Muscle layer of colon (tissue), 2 donors: ENCODE measurements at regions not wholly inside any gene's neighbourhood (a gene's known extent, or its start where the extent isn't known, plus 50 kb on each side); places are given as distances from the start of the nearest gene placed in this dataset.

Experiments
- H3K27ac ChIP-seq: one replicate; pipeline ENCODE4 v1.7.0; 2013; ENCODE audit warnings: low read depth, mild to moderate bottlenecking, low read length, moderate library complexity
- H3K27me3 ChIP-seq, 2 donors: one replicate each; pipeline ENCODE4 v1.7.0; 2013; ENCODE audit warnings: low read length in 2 of 2, mild to moderate bottlenecking in 2 of 2; ENCODE audit not compliant: insufficient read depth in 2 of 2, control insufficient read depth in 1 of 2
- H3K36me3 ChIP-seq: one replicate; pipeline ENCODE4 v1.7.0; 2013; ENCODE audit warnings: mild to moderate bottlenecking, low read length; ENCODE audit not compliant: insufficient read depth
- H3K4me1 ChIP-seq: one replicate; pipeline ENCODE4 v1.7.0; 2013; ENCODE audit warnings: mild to moderate bottlenecking, low read length; ENCODE audit not compliant: insufficient read depth
- H3K4me3 ChIP-seq, 2 donors: one replicate each; pipeline ENCODE4 v1.7.0; 2013; ENCODE audit warnings: low read length in 2 of 2, low read depth in 1 of 2, mild to moderate bottlenecking in 1 of 2, moderate library complexity in 1 of 2
- H3K9ac ChIP-seq: one replicate; pipeline ENCODE4 v1.7.0; 2013; ENCODE audit warnings: low read length
- H3K9me3 ChIP-seq: one replicate; pipeline ENCODE4 v1.7.0; 2013; ENCODE audit warnings: mild to moderate bottlenecking, low read length
- donor health status: abdominal sarcoma.
- donor health status: Adenocarcinoma of cecum.

- no peak overlapping the region for H3K27ac ChIP-seq
- no peaks in the 10 kb centered on the region for H3K4me1 ChIP-seq
- no peaks in the 10 kb centered on the region for H3K27me3 ChIP-seq
- H3K9me3 ChIP-seq = no peaks in the 10 kb centered on the region
- H3K4me3 ChIP-seq = no peak overlapping the region
- H3K9ac ChIP-seq = no peak overlapping the region
- H3K36me3 ChIP-seq = no peaks in the 10 kb centered on the region
Measured at GRCh38 chr3:82927309-82928253, 1166.1 kb upstream of the GBE1 start.

- no peaks in the 10 kb centered on the region for H3K9me3 ChIP-seq
- H3K27ac ChIP-seq = no peak overlapping the region
- H3K9ac ChIP-seq = no peak overlapping the region
- H3K36me3 ChIP-seq = no peaks in the 10 kb centered on the region
- H3K27me3 ChIP-seq = no peaks in the 10 kb centered on the region
- no peaks in the 10 kb centered on the region for H3K4me1 ChIP-seq
- H3K4me3 ChIP-seq = no peak overlapping the region
Measured at GRCh38 chr3:82891028-82891427, 1129.6 kb upstream of the GBE1 start.

GRCh38 chr3:82883072-82883471, 1121.6 kb upstream of the GBE1 start:
- no peaks in the 10 kb centered on the region for H3K27me3 ChIP-seq
- H3K36me3 ChIP-seq = no peaks in the 10 kb centered on the region
- H3K4me1 ChIP-seq = no peaks in the 10 kb centered on the region
- no peak overlapping the region for H3K4me3 ChIP-seq
- no peak overlapping the region for H3K27ac ChIP-seq
- no peak overlapping the region for H3K9ac ChIP-seq
- H3K9me3 ChIP-seq = no peaks in the 10 kb centered on the region

GRCh38 chr3:82875401-82875800, 1114.0 kb upstream of the GBE1 start:
- no peak overlapping the region for H3K4me3 ChIP-seq
- no peaks in the 10 kb centered on the region for H3K4me1 ChIP-seq
- H3K9ac ChIP-seq = no peak overlapping the region
- no peaks in the 10 kb centered on the region for H3K9me3 ChIP-seq
- H3K27me3 ChIP-seq = no peaks in the 10 kb centered on the region
- H3K36me3 ChIP-seq = no peaks in the 10 kb centered on the region
- H3K27ac ChIP-seq = no peak overlapping the region

GRCh38 chr3:82839871-82840270, 1078.4 kb upstream of the GBE1 start:
- Histone ChIP-seq H3K9me3 (no peaks in the 10 kb centered on the region), H3K4me1 (no peaks in the 10 kb centered on the region), H3K27ac (no peak overlapping the region), H3K36me3 (no peaks in the 10 kb centered on the region), H3K9ac (no peak overlapping the region), H3K27me3 (no peaks in the 10 kb centered on the region), H3K4me3 (no peak overlapping the region)

- Histone ChIP-seq H3K4me1 (no peaks in the 10 kb centered on the region), H3K27me3 (no peaks in the 10 kb centered on the region), H3K9ac (no peak overlapping the region), H3K4me3 (no peak overlapping the region), H3K27ac (no peak overlapping the region), H3K9me3 (no peaks in the 10 kb centered on the region), H3K36me3 (no peaks in the 10 kb centered on the region)
Measured at GRCh38 chr3:82834098-82834497, 1072.7 kb upstream of the GBE1 start.

- no peaks in the 10 kb centered on the region for H3K4me1 ChIP-seq
- no peak overlapping the region for H3K4me3 ChIP-seq
- no peak overlapping the region for H3K9ac ChIP-seq
- H3K9me3 ChIP-seq = no peaks in the 10 kb centered on the region
- no peaks in the 10 kb centered on the region for H3K36me3 ChIP-seq
- H3K27me3 ChIP-seq = no peaks in the 10 kb centered on the region
- no peak overlapping the region for H3K27ac ChIP-seq
Measured at GRCh38 chr3:82824491-82824890, 1063.0 kb upstream of the GBE1 start.

GRCh38 chr3:82816086-82816485, 1054.6 kb upstream of the GBE1 start:
- no peaks in the 10 kb centered on the region for H3K4me1 ChIP-seq
- no peak overlapping the region for H3K4me3 ChIP-seq
- no peaks in the 10 kb centered on the region for H3K36me3 ChIP-seq
- H3K27me3 ChIP-seq = no peaks in the 10 kb centered on the region
- no peak overlapping the region for H3K9ac ChIP-seq
- no peak overlapping the region for H3K27ac ChIP-seq
- no peaks in the 10 kb centered on the region for H3K9me3 ChIP-seq

- Histone ChIP-seq H3K4me3 (no peak overlapping the region), H3K27ac (no peak overlapping the region), H3K4me1 (no peaks in the 10 kb centered on the region), H3K36me3 (no peaks in the 10 kb centered on the region), H3K27me3 (no peaks in the 10 kb centered on the region), H3K9ac (no peak overlapping the region), H3K9me3 (no peaks in the 10 kb centered on the region)
Measured at GRCh38 chr3:82815417-82816058, 1054.1 kb upstream of the GBE1 start.

- no peaks in the 10 kb centered on the region for H3K27me3 ChIP-seq
- no peaks in the 10 kb centered on the region for H3K9me3 ChIP-seq
- no peak overlapping the region for H3K9ac ChIP-seq
- H3K36me3 ChIP-seq = no peaks in the 10 kb centered on the region
- no peak overlapping the region for H3K27ac ChIP-seq
- H3K4me3 ChIP-seq = no peak overlapping the region
- H3K4me1 ChIP-seq = no peaks in the 10 kb centered on the region
Measured at GRCh38 chr3:82814660-82815059, 1053.2 kb upstream of the GBE1 start.

GRCh38 chr3:82807781-82808180, 1046.3 kb upstream of the GBE1 start:
- no peak overlapping the region for H3K9ac ChIP-seq
- no peak overlapping the region for H3K27ac ChIP-seq
- H3K36me3 ChIP-seq = no peaks in the 10 kb centered on the region
- no peak overlapping the region for H3K4me3 ChIP-seq
- H3K27me3 ChIP-seq = no peaks in the 10 kb centered on the region
- no peaks in the 10 kb centered on the region for H3K4me1 ChIP-seq
- H3K9me3 ChIP-seq = no peaks in the 10 kb centered on the region
